ENCODE measurements at regions not wholly inside any gene's neighbourhood (a gene's known extent, or its start where the extent isn't known, plus 50 kb on each side); places are given as distances from the start of the nearest gene placed in this dataset.

DNA sequence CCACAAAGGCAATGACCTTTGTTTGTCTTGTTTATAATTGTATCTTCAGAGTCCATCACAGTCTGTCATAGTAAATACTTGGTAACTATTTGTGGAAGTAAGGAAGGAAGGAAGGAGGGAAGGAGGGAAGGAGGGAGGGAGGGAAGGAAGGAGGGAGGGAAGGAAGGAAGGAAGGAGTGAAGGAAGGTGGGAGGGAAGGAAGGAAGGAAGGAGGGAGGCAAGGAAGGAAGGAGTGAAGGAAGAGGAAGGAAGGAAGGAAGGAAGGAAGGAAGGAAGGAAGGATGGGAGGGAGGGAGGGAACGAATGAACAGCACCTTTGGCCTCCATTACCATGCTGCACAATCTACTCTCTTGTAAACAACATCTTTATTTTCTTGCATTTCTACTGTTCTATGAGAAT, 559.5 kb upstream of the PKN2 start:
- DNase-seq (ENCODE audit: low read depth in 1 of 2, low spot score in 1 of 2), result no peak
- H3K4me3 ChIP-seq (replicated peaks; ENCODE audit: insufficient read depth, low read length), result no peak overlapping the region
- TF ChIP-seq SPI1 (IDR thresholded peaks at IDR 0.05; ENCODE audit: borderline replicate concordance, low read depth), result no peak
- H3K27ac ChIP-seq (replicated peaks), result no peak overlapping the region
- no peaks in the 10 kb centered on the region for H3K27me3 ChIP-seq (ENCODE audit: insufficient read depth, poor library complexity, severe bottlenecking)

DNA sequence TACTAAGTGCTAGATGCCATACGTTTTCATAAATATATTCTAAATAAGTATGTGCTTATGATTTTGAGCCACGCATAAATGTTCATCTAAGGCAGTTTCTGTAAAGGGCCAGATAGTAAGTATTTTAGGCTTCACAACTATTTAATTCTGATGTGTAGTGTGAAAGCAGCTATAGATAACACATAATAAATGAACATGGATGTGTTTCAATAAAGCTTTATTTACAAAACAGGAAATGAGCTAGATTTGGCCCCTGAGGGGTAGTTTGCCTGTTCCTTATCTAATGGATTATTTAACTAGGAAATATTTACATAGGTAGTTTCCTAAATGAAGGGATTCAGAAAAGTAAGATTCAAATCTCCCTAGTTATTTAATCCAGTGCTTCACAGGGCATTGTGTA, 557.6 kb upstream of the PKN2 start:
- Histone ChIP-seq H3K27ac (replicated peaks) (no peak overlapping the region), H3K27me3 (ENCODE audit: insufficient read depth, poor library complexity, severe bottlenecking) (no peaks in the 10 kb centered on the region), H3K4me3 (replicated peaks; ENCODE audit: insufficient read depth, low read length) (no peak overlapping the region)
- no peak for DNase-seq (ENCODE audit: low read depth in 1 of 2, low spot score in 1 of 2)
- TF ChIP-seq, protein P1, sequence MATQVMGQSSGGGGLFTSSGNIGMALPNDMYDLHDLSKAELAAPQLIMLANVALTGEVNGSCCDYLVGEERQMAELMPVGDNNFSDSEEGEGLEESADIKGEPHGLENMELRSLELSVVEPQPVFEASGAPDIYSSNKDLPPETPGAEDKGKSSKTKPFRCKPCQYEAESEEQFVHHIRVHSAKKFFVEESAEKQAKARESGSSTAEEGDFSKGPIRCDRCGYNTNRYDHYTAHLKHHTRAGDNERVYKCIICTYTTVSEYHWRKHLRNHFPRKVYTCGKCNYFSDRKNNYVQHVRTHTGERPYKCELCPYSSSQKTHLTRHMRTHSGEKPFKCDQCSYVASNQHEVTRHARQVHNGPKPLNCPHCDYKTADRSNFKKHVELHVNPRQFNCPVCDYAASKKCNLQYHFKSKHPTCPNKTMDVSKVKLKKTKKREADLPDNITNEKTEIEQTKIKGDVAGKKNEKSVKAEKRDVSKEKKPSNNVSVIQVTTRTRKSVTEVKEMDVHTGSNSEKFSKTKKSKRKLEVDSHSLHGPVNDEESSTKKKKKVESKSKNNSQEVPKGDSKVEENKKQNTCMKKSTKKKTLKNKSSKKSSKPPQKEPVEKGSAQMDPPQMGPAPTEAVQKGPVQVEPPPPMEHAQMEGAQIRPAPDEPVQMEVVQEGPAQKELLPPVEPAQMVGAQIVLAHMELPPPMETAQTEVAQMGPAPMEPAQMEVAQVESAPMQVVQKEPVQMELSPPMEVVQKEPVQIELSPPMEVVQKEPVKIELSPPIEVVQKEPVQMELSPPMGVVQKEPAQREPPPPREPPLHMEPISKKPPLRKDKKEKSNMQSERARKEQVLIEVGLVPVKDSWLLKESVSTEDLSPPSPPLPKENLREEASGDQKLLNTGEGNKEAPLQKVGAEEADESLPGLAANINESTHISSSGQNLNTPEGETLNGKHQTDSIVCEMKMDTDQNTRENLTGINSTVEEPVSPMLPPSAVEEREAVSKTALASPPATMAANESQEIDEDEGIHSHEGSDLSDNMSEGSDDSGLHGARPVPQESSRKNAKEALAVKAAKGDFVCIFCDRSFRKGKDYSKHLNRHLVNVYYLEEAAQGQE (IDR thresholded peaks at IDR 0.05; ENCODE audit: insufficient replicate concordance, low read depth), result no peak
- TF ChIP-seq, protein P2, sequence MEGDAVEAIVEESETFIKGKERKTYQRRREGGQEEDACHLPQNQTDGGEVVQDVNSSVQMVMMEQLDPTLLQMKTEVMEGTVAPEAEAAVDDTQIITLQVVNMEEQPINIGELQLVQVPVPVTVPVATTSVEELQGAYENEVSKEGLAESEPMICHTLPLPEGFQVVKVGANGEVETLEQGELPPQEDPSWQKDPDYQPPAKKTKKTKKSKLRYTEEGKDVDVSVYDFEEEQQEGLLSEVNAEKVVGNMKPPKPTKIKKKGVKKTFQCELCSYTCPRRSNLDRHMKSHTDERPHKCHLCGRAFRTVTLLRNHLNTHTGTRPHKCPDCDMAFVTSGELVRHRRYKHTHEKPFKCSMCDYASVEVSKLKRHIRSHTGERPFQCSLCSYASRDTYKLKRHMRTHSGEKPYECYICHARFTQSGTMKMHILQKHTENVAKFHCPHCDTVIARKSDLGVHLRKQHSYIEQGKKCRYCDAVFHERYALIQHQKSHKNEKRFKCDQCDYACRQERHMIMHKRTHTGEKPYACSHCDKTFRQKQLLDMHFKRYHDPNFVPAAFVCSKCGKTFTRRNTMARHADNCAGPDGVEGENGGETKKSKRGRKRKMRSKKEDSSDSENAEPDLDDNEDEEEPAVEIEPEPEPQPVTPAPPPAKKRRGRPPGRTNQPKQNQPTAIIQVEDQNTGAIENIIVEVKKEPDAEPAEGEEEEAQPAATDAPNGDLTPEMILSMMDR (IDR thresholded peaks at IDR 0.05; ENCODE audit: insufficient read depth, low read length), result no peak
- TF ChIP-seq POLR2AphosphoS5 (IDR thresholded peaks at IDR 0.05; ENCODE audit: low read depth) (no peak), GABPA (IDR thresholded peaks at IDR 0.05; ENCODE audit: low read depth) (no peak), SPI1 (IDR thresholded peaks at IDR 0.05; ENCODE audit: borderline replicate concordance, low read depth) (no peak)

DNA sequence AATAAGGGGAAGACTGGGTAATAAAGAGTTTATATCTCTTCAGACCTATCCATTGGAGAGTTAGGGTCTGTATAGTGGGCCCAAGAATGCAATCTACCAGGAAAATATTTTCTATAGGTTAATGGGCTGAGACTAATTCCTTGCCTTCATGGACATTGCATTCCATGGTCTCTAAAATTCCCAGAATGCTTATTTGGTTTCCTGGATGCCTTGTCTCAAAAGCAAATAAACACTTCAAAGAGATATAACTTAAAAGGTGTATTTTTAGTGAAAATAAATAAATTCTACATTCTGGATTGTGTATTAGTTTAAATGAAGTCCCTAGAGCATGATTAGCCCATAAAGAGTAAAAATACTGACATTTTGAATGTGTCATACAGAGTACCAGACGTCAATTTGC, 550.1 kb upstream of the PKN2 start:
- Histone ChIP-seq H3K27me3 (ENCODE audit: insufficient read depth, poor library complexity, severe bottlenecking) (no peaks in the 10 kb centered on the region), H3K27ac (replicated peaks) (no peak overlapping the region), H3K4me3 (replicated peaks; ENCODE audit: insufficient read depth, low read length) (no peak overlapping the region)
- TF ChIP-seq POLR2AphosphoS5 (IDR thresholded peaks at IDR 0.05; ENCODE audit: low read depth) (no peak), GABPA (IDR thresholded peaks at IDR 0.05; ENCODE audit: low read depth) (no peak), SPI1 (IDR thresholded peaks at IDR 0.05; ENCODE audit: borderline replicate concordance, low read depth) (no peak)
- TF ChIP-seq, protein P1 (IDR thresholded peaks at IDR 0.05; ENCODE audit: insufficient replicate concordance, low read depth), result no peak
- no peak for DNase-seq (ENCODE audit: low read depth in 1 of 2, low spot score in 1 of 2)

- DNase-seq (ENCODE audit: low read depth in 1 of 2, low spot score in 1 of 2), result no peak
- Histone ChIP-seq H3K27me3 (ENCODE audit: insufficient read depth, poor library complexity, severe bottlenecking) (no peaks in the 10 kb centered on the region), H3K27ac (replicated peaks) (no peak overlapping the region), H3K4me3 (replicated peaks; ENCODE audit: insufficient read depth, low read length) (no peak overlapping the region)
- no peak for TF ChIP-seq SPI1 (IDR thresholded peaks at IDR 0.05; ENCODE audit: borderline replicate concordance, low read depth)
- TF ChIP-seq GABPA (IDR thresholded peaks at IDR 0.05; ENCODE audit: low read depth), result no peak
- TF ChIP-seq, protein P1 (IDR thresholded peaks at IDR 0.05; ENCODE audit: insufficient replicate concordance, low read depth), result no peak
- TF ChIP-seq POLR2AphosphoS5 (IDR thresholded peaks at IDR 0.05; ENCODE audit: low read depth), result no peak
- TF ChIP-seq, protein P2 (IDR thresholded peaks at IDR 0.05; ENCODE audit: insufficient read depth, low read length), result no peak
Measured at GRCh38 chr1:88134983-88135921, 548.8 kb upstream of the PKN2 start.

Data from HL-60 (cell line).